ENCODE measurements at regions not wholly inside any gene's neighbourhood (a gene's known extent, or its start where the extent isn't known, plus 50 kb on each side); places are given as distances from the start of the nearest gene placed in this dataset.
A peak's percentile ranks its signal among the peaks of the same experiment; 100 is the strongest.

- no peak overlapping the region for H3K4me3 ChIP-seq (ENCODE audit: low read length)
- peaks cover 9% of the 10 kb centered on the region for H3K27me3 ChIP-seq (ENCODE audit: control insufficient read depth, insufficient read depth, low read length, poor library complexity, severe bottlenecking)
- no peaks in the 10 kb centered on the region for H3K36me3 ChIP-seq (ENCODE audit: control insufficient read depth, insufficient read depth, low read length)
- no peak overlapping the region for H3K27ac ChIP-seq (ENCODE audit: low read depth, low read length)
- no peak overlapping the region for H3K4me3 Mint-ChIP-seq
- peaks cover 17% of the 10 kb centered on the region for H3K4me1 Mint-ChIP-seq
- TF ChIP-seq CTCF (conservative IDR thresholded peaks at IDR 0.05) = no peak
- no peak overlapping the region for H3K9ac ChIP-seq (ENCODE audit: extremely low read depth, low read length, poor library complexity, severe bottlenecking)
- no peaks in the 10 kb centered on the region for H3K9me3 ChIP-seq (ENCODE audit: control insufficient read depth, low read length)
- no peaks in the 10 kb centered on the region for H3K36me3 Mint-ChIP-seq (ENCODE audit: low read depth)
- no peak overlapping the region for H3K27ac Mint-ChIP-seq
- DNase-seq = no peak
- peaks cover 4% of the 10 kb centered on the region for H3K27me3 Mint-ChIP-seq (ENCODE audit: insufficient read depth)
- H3K9me3 Mint-ChIP-seq = no peaks in the 10 kb centered on the region
- WGBS, 2 experiments (ENCODE audit: insufficient coverage in 1 of 2, insufficient read length in 1 of 2) = 83 to 87% methylated on average over 7 to 8 of the region's 8 CpGs
- H3K4me1 ChIP-seq (ENCODE audit: control insufficient read depth, insufficient read depth, low read length) = no peaks in the 10 kb centered on the region
Measured at GRCh38 chr6:40714576-40715564, 127.7 kb upstream of the LRFN2 start.

DNA sequence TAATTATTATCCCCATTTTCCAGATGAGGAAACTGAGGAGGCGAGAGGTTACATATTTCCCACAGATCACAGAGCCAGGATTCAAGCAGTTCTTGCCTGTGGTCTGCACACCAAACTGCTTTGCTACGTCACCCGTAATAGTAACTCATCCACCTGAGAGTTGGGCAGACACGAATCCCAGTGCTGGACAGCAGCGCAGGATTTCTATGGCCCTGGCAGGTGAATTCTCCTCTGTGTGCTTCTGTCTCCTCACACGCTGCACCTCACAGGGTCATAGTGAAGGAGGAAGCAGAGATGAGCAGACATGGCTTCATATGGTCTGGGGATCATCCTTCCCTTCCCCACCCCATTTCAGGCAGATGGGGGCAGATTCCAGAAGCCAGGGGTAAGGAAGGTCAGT, 127.0 kb upstream of the LRFN2 start:
- no peak for TF ChIP-seq CTCF (conservative IDR thresholded peaks at IDR 0.05)

DNA sequence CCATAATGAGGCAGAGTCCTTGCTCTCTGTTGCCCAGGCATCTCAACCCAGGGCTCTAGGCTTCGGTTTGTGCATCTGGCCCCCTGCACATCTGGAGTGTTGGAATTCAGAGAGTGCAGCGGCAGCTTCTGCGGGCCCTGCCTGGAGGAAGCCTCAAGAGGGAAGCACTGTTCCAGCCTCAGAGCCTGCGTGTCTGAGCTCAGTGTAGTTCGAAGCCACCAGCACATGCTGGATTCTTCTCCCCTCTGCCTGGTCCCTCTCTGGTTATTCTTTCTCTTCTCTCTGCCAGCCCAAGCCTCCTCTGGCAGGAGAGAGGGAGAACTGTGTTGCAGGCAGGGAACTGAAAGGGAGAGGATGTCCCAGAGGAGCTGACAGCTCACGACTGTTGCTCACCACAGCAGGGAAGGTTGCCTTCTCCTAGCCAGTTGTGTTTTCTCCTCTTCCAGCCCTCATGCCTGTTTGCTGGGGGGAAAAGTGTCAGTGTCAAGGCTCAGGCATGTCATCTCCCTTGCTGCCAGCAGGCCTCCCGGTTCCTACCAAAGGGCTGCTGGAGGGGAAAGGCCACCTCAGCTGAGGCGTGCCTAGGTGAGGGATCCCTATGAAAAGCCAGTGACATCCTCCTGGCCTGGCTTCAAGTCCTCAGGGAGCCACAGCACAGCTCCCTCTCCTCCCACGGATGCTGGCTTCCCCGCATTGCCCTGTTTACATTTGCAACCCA, 126.0 kb upstream of the LRFN2 start:
- DNase-seq = peak; percentile 71
- no peaks in the 10 kb centered on the region for H3K4me1 ChIP-seq (ENCODE audit: control insufficient read depth, insufficient read depth, low read length)

More for the DNA sequence above, 127.0 kb upstream of the LRFN2 start:
- Histone ChIP-seq H3K4me1 (ENCODE audit: control insufficient read depth, insufficient read depth, low read length) (no peaks in the 10 kb centered on the region), H3K4me3 (ENCODE audit: low read length) (no peak overlapping the region), H3K27ac (ENCODE audit: low read depth, low read length) (no peak overlapping the region), H3K9me3 (ENCODE audit: control insufficient read depth, low read length) (peaks cover 6% of the 10 kb centered on the region), H3K9ac (ENCODE audit: extremely low read depth, low read length, poor library complexity, severe bottlenecking) (no peak overlapping the region), H3K36me3 (ENCODE audit: control insufficient read depth, insufficient read depth, low read length) (no peaks in the 10 kb centered on the region), H3K27me3 (ENCODE audit: control insufficient read depth, insufficient read depth, low read length, poor library complexity, severe bottlenecking) (peaks cover 9% of the 10 kb centered on the region)
- Mint-ChIP-seq H3K36me3 (ENCODE audit: low read depth) (no peaks in the 10 kb centered on the region), H3K9me3 (peaks cover 2% of the 10 kb centered on the region), H3K27me3 (ENCODE audit: insufficient read depth) (peaks cover 4% of the 10 kb centered on the region), H3K4me1 (peaks cover 10% of the 10 kb centered on the region), H3K27ac (no peak overlapping the region), H3K4me3 (no peak overlapping the region)
- DNase-seq = no peak
- 93 to 100% methylated on average over 1 to 6 of the region's 6 CpGs for WGBS, 2 experiments (ENCODE audit: insufficient coverage in 1 of 2, insufficient read length in 1 of 2)

More for the DNA sequence above, 126.0 kb upstream of the LRFN2 start:
- H3K36me3 ChIP-seq (ENCODE audit: control insufficient read depth, insufficient read depth, low read length) = no peaks in the 10 kb centered on the region
- peaks cover 3% of the 10 kb centered on the region for H3K9me3 Mint-ChIP-seq
- H3K27ac Mint-ChIP-seq = no peak overlapping the region
- WGBS, 2 experiments (ENCODE audit: insufficient coverage in 1 of 2, insufficient read length in 1 of 2) = 70 to 72% methylated on average over 2 to 10 of the region's 10 CpGs
- H3K4me3 ChIP-seq (ENCODE audit: low read length) = no peak overlapping the region
- no peak overlapping the region for H3K27ac ChIP-seq (ENCODE audit: low read depth, low read length)
- peaks cover 9% of the 10 kb centered on the region for H3K27me3 ChIP-seq (ENCODE audit: control insufficient read depth, insufficient read depth, low read length, poor library complexity, severe bottlenecking)
- no peaks in the 10 kb centered on the region for H3K36me3 Mint-ChIP-seq (ENCODE audit: low read depth)
- peaks cover 9% of the 10 kb centered on the region for H3K4me1 Mint-ChIP-seq
- peaks cover 8% of the 10 kb centered on the region for H3K9me3 ChIP-seq (ENCODE audit: control insufficient read depth, low read length)
- H3K4me3 Mint-ChIP-seq = no peak overlapping the region
- H3K27me3 Mint-ChIP-seq (ENCODE audit: insufficient read depth) = peaks cover 4% of the 10 kb centered on the region
- H3K9ac ChIP-seq (ENCODE audit: extremely low read depth, low read length, poor library complexity, severe bottlenecking) = no peak overlapping the region
- TF ChIP-seq CTCF (conservative IDR thresholded peaks at IDR 0.05) = peak; percentile 59
